Bronchial epithelial cell (primary cell): ENCODE measurements at regions not wholly inside any gene's neighbourhood (a gene's known extent, or its start where the extent isn't known, plus 50 kb on each side); places are given as distances from the start of the nearest gene placed in this dataset.
A peak's percentile ranks its signal among the peaks of the same experiment; 100 is the strongest.
"Not testable (repeated sequence)": the region's sequence is repeated elsewhere in the genome, so short reads cannot be mapped to it uniquely, and the experiment has no call there.

ENCODE experiments used
- DNase-seq: peaks from one replicate; pipeline ENCODE4 v3.0.0-alpha.2; 2010; ENCODE audit warnings: low read depth
- FAIRE-seq: peaks from 2 replicates; lab custom pipeline; 2011; peaks lifted over from hg19 to GRCh38; lab: Jason Lieb, UNC
- H3K27me3 ChIP-seq: 2 replicates; pipeline ENCODE4 v1.5.1; 2011; ENCODE audit warnings: low read length; ENCODE audit not compliant: control insufficient read depth, insufficient read depth
- H3K36me3 ChIP-seq: 2 replicates; pipeline ENCODE4 v1.5.1; 2011; ENCODE audit warnings: low read length; ENCODE audit not compliant: control insufficient read depth, insufficient read depth
- H3K4me3 ChIP-seq: 2 replicates; pipeline ENCODE4 v1.5.1; 2011; ENCODE audit warnings: mild to moderate bottlenecking, low read depth, low read length, control low read depth
- CTCF ChIP-seq: IDR thresholded peaks from 2 replicates; pipeline ENCODE4 v1.5.1; 2011; ENCODE audit warnings: mild to moderate bottlenecking, moderate library complexity, low read length, control low read depth, inconsistent platforms; ENCODE audit not compliant: insufficient read depth, severe bottlenecking

GRCh38 chr14:34053666-34054065, 102.8 kb upstream of the EGLN3 start:
- H3K4me3 ChIP-seq: no peak overlapping the region
- TF ChIP-seq CTCF: no peak
- H3K27me3 ChIP-seq: no peaks in the 10 kb centered on the region
- no peaks in the 10 kb centered on the region for H3K36me3 ChIP-seq
- no peak for DNase-seq
- FAIRE-seq: no peak

GRCh38 chr14:34052658-34053014, 101.8 kb upstream of the EGLN3 start:
- TF ChIP-seq CTCF: no peak
- FAIRE-seq: no peak
- peak; percentile 58 for DNase-seq
- Histone ChIP-seq H3K4me3 (no peak overlapping the region), H3K36me3 (no peaks in the 10 kb centered on the region), H3K27me3 (no peaks in the 10 kb centered on the region)

- no peak for TF ChIP-seq CTCF
- Histone ChIP-seq H3K27me3 (no peaks in the 10 kb centered on the region), H3K4me3 (no peak overlapping the region), H3K36me3 (no peaks in the 10 kb centered on the region)
- FAIRE-seq (no peak), DNase-seq (peak; percentile 94)
These were observed 101.2 kb upstream of the EGLN3 start for GRCh38 chr14:34051966-34052657.

- DNase-seq: no peak
- FAIRE-seq: no peak
- no peak for TF ChIP-seq CTCF
- Histone ChIP-seq H3K36me3 (no peaks in the 10 kb centered on the region), H3K27me3 (no peaks in the 10 kb centered on the region), H3K4me3 (no peak overlapping the region)
These were observed 99.7 kb upstream of the EGLN3 start for GRCh38 chr14:34050606-34051005.

GRCh38 chr14:34049790-34050189, 98.9 kb upstream of the EGLN3 start:
- Histone ChIP-seq H3K4me3 (no peak overlapping the region), H3K27me3 (no peaks in the 10 kb centered on the region), H3K36me3 (no peaks in the 10 kb centered on the region)
- FAIRE-seq: no peak
- no peak for TF ChIP-seq CTCF
- no peak for DNase-seq

- not testable (repeated sequence) for H3K27me3 ChIP-seq, H3K4me3 ChIP-seq, DNase-seq, H3K36me3 ChIP-seq, FAIRE-seq
These were observed 98.3 kb upstream of the EGLN3 start for GRCh38 chr14:34049187-34049586.
